ENCODE measurements at regions not wholly inside any gene's neighbourhood (a gene's known extent, or its start where the extent isn't known, plus 50 kb on each side); places are given as distances from the start of the nearest gene placed in this dataset.
"Not testable (repeated sequence)": the region's sequence is repeated elsewhere in the genome, so short reads cannot be mapped to it uniquely, and the experiment has no call there.

DNA sequence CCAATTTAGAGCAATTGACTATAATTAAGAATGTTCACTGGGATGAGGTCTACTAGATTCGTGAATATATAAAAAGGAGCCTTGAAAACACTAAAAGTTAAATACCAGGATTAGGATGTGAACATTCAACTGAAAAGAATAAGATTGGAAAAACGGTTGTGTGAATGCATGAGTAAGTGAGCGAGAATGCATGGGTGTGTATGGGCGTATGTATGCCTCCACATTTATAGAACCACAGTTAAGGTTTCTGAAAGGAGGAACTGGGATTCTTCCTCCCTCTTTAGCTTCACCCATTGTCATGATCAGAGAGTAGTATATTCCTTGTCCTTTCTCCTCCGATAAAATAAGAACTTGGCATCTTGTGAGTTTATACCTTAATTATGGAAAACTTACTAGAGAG, 151.1 kb upstream of the UBE2E3 start:
- no peak for DNase-seq

- DNase-seq, result no peak
These were observed 151.6 kb upstream of the UBE2E3 start for GRCh38 chr2:180828756-180829155.

GRCh38 chr2:180823546-180824141, 156.8 kb upstream of the UBE2E3 start:
- DNase-seq, result no peak

GRCh38 chr2:180819106-180819505, 161.3 kb upstream of the UBE2E3 start:
- no peak for DNase-seq

DNA sequence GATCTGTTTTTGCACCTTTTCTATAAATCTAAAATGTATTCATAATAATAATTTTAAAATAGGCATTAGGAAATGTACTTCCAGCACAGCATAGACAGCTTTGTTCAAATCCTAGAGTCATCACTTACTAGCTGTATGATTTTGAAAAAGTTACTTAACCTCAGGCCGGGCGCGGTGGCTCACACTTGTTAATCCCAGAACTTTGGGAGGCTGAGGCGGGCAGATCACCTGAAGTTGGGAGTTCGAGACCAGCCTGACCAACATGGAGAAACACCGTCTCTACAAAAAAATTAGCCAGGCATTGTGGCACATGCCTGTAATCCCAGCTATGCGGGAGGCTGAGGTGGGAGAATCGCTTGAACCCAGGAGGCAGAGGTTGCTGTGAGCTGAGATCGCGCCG, 161.7 kb upstream of the UBE2E3 start:
- not testable (repeated sequence) for DNase-seq

- DNase-seq, result no peak
These were observed 181.3 kb upstream of the UBE2E3 start for GRCh38 chr2:180799141-180799540.

GRCh38 chr2:180790891-180791290, 189.5 kb upstream of the UBE2E3 start:
- no peak for DNase-seq

DNA sequence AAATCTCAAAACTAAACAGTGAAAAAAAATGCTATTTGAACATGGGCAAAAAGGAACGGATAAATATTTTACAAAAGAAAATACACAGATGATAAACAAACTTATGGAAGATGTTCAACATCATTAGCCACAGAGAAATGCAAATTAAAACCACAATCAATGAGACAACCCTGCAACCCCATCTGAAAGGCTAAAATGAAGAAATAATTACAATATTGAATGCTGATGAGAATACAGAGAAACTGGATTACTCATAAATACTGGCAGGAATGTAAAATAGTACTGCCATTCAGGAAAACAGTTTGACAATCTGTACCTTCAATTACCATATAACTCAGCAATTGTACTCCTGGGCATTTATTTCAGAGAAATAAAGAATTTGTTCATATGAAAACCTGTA, 193.1 kb upstream of the UBE2E3 start:
- DNase-seq, result no peak

GRCh38 chr2:180781276-180781675, 199.1 kb upstream of the UBE2E3 start:
- DNase-seq, result no peak

GRCh38 chr2:180778291-180778690, 202.1 kb upstream of the UBE2E3 start:
- no peak for DNase-seq

GRCh38 chr2:180776921-180777320, 203.5 kb upstream of the UBE2E3 start:
- no peak for DNase-seq

GRCh38 chr2:180775711-180776110, 204.7 kb upstream of the UBE2E3 start:
- no peak for DNase-seq

DNA sequence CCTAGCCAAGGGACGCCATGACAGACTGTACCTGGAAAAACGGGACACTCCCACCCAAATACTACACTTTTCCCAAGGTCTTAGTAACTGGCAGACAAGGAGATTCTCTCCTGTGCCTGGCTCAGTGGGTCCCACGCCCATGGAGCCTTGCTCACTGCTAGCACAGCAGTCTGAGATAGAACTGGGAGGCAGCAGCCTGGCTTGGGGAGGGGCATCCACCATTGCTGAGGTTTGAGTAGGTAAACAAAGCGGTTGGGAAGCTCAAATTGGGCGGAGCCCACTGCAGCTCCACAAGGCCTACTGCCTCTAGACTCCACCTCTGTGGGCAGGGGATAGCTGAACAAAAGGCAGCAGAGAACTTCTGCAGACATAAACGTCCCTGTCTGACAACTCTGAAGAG, 215.1 kb upstream of the UBE2E3 start:
- not testable (repeated sequence) for DNase-seq

DNA sequence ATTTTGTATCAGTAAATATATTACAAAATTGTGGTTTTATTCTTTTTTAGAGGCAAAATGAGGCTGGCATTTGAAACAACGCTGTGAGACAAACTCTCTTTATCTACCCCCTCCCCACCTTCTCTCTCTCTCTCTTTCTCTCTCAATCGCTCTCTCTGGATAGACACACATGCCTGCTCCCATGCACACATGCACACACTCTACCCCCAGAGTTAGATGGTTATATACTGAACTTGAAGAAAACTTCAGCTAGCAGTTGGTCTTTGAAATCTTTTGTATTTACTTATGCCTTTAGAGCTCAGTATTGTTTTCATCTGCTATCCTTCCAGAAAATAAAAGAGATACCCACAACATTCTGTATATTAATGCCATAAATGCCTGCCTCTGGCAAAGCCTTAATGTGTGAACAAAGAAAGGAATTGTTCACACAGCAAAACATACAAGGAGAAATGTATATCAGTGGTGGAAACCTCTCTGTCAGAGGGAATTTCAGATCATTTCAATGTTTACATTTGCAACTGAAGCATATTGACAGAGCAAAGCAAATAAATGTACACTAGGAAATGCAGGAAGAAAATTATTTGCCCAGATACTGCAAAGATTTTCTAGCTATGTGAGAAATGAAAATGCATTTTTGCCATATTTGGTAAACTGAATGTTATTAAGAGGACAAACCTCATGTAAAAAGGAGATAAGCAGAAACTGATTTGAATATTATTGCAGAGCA, 217.0 kb upstream of the UBE2E3 start:
- no peak for DNase-seq

- DNase-seq, result peak; percentile 53 to 58
These were observed 219.2 kb upstream of the UBE2E3 start for GRCh38 chr2:180761224-180761623.

GRCh38 chr2:180759631-180760030, 220.8 kb upstream of the UBE2E3 start:
- DNase-seq, result no peak

DNA sequence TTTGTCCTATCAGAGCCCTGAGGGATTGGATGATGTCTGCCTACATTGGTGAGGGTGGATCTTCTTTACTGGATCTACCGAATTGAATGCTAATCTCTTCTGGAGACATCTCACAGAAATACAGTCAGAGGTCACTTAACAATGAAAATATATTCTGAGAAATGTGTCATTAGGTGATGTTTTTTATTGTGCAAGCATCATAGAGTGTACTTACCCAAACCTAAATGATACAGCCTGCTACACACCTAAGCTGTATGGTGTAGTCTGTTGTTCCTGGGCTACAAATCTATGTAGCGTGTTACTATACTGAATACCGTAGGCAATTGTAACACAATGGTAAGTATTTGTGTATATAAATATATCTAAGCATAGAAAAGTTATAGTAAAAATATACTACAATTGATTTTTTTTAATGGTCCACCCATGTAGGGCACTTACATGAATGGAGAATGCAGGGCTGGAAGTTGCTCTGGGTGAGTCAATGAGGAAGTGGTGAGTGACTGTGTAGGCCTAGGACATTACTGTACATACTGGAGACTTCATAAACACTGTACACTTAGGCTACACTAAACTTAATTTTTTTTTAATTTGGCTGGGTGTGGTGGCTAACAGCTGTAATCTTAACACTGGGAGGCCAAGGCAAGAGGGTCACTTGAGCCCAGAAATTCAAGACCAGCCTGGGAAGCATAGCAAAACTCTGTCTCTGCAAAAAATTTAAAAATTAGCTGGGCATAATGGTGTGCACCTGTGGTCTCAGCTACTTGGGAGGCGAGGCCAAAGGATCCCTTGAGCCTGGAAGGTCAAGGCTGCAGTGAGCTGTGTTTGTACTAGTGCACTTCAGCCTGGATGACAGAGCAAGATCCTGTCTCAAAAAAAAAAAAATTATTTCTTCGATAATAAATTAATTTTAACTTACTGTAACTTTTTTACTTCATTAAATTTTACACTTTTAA, 226.3 kb upstream of the UBE2E3 start:
- DNase-seq, result peak; percentile 92 to 93

- DNase-seq, result no peak
These were observed 229.0 kb upstream of the UBE2E3 start for GRCh38 chr2:180751306-180751920.

DNA sequence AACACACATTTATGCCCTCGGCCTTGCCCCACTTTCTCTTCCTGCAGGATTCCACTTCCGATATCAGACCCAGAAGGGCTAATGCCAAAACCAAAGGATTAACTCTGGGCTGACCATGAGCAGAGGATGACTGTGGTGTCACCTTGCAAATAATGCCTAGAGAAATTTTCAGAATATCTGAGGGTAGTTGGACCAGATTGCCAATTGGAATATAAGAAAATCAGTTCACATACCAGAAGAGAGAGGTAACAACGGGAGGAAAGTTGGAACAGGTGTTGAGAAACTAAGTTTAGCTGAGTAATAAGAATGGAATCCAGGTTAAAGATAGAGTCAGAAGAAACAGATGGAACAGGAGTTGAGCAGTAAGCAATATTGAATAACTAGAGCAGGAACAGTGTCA, 232.7 kb upstream of the UBE2E3 start:
- DNase-seq, result no peak

GRCh38 chr2:180743401-180743800, 237.0 kb upstream of the UBE2E3 start:
- no peak for DNase-seq

DNA sequence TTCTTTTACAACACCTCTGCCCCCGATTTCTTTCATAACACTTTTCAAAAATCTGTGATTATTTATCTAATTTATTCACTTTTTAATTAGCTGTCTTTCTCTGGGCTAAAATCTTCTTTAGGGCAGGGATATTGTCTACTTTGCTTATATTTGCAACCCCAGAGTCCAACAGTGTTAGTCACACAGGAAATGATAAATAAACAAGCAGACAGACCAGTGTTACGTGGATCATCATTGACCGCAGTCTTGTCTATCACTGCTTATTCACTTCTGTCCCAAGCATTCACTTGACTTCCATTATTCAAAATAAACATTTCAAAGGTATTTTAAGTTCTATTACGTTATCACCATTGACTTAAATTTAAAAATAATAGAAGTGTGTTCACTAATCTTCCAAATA, 237.6 kb upstream of the UBE2E3 start:
- DNase-seq, result no peak

GRCh38 chr2:180739070-180739469, 241.3 kb upstream of the UBE2E3 start:
- DNase-seq, result no peak

DNA sequence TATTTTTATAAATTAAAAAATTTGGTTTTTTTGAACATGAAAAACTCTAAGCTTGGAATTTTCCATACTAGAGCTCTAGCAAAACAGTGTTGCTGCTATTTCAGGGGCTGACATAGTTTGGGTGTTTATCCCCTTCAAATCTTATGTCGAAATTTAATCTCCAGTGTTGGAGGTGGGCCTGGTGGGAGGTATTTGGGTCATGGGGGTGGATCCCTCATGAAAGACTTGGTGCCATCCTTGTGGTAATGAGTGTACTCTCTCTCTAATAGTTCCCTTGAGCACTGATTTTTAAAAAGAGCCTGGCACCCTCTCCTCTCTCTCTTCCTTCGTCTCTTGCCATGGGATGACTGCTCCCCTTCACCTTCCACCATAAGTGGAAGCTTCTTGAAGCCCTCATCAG, 244.6 kb upstream of the UBE2E3 start:
- DNase-seq, result no peak

Measured in Kasumi-1 (cell line).